SIG-M5 treated with dmso at 0.1 percent for 504 hours (cell line): ENCODE measurements at regions not wholly inside any gene's neighbourhood (a gene's known extent, or its start where the extent isn't known, plus 50 kb on each side); places are given as distances from the start of the nearest gene placed in this dataset.
A peak's percentile ranks its signal among the peaks of the same experiment; 100 is the strongest.
"Not testable (repeated sequence)": the region's sequence is repeated elsewhere in the genome, so short reads cannot be mapped to it uniquely, and the experiment has no call there.

Experiments
- DNase-seq: peaks from one replicate; lab custom pipeline; 2025; ENCODE audit not compliant: unreplicated experiment; lab: John Stamatoyannopoulos, UW

GRCh38 chr3:191148131-191148530 is 50.9 kb upstream of the OSTN start:
- DNase-seq: no peak

- DNase-seq: no peak
These were observed 55.8 kb upstream of the OSTN start for GRCh38 chr3:191143224-191143623.

GRCh38 chr3:191141728-191142127 is 57.3 kb upstream of the OSTN start:
- DNase-seq: peak; percentile 76

GRCh38 chr3:191139736-191140135 is 59.3 kb upstream of the OSTN start:
- DNase-seq: peak; percentile 77

GRCh38 chr3:191138937-191139336 is 60.1 kb upstream of the OSTN start:
- DNase-seq: peak; percentile 42

GRCh38 chr3:191137708-191138107 is 61.3 kb upstream of the OSTN start:
- no peak for DNase-seq

- DNase-seq: peak; percentile 39
These were observed 62.7 kb upstream of the OSTN start for GRCh38 chr3:191136347-191136746.

GRCh38 chr3:191135175-191135574 is 63.9 kb upstream of the OSTN start:
- DNase-seq: peak; percentile 7

GRCh38 chr3:191133359-191133758 is 65.7 kb upstream of the OSTN start:
- no peak for DNase-seq

GRCh38 chr3:191131305-191131704 is 67.7 kb upstream of the OSTN start:
- DNase-seq: no peak

- DNase-seq: not testable (repeated sequence)
These were observed 74.2 kb upstream of the OSTN start for GRCh38 chr3:191124891-191125290.

GRCh38 chr3:191123946-191124345 is 75.1 kb upstream of the OSTN start:
- DNase-seq: no peak

- DNase-seq: no peak
These were observed 75.8 kb upstream of the OSTN start for GRCh38 chr3:191123231-191123630.

GRCh38 chr3:191120447-191121298 is 78.4 kb upstream of the OSTN start:
- no peak for DNase-seq

GRCh38 chr3:191119415-191120295 is 79.4 kb upstream of the OSTN start:
- DNase-seq: no peak

GRCh38 chr3:191111722-191112121 is 87.3 kb upstream of the OSTN start:
- no peak for DNase-seq

GRCh38 chr3:191105418-191105817 is 93.6 kb upstream of the OSTN start:
- DNase-seq: no peak

- DNase-seq: no peak
These were observed 98.5 kb upstream of the OSTN start for GRCh38 chr3:191100516-191100915.

- DNase-seq: no peak
These were observed 104.8 kb upstream of the OSTN start for GRCh38 chr3:191094057-191094845.

- no peak for DNase-seq
These were observed 111.7 kb upstream of the OSTN start for GRCh38 chr3:191087391-191087790.

GRCh38 chr3:191085091-191085490 is 114.0 kb upstream of the OSTN start:
- peak; percentile 14 for DNase-seq
